Breast epithelium (tissue), 4 donors: ENCODE measurements at regions not wholly inside any gene's neighbourhood (a gene's known extent, or its start where the extent isn't known, plus 50 kb on each side); places are given as distances from the start of the nearest gene placed in this dataset.

Experiments
- DNase-seq, 2 donors: peaks; one replicate each; pipeline ENCODE4 v3.0.0-alpha.2; 2019; ENCODE audit warnings: low spot score in 2 of 2
- H3K27ac ChIP-seq, 2 donors: fragments of 200-600 bp; sonication (generic) in 1 of 2; one replicate each; pipeline ENCODE4 v1.5.1; 2016 to 2019; ENCODE audit warnings: mild to moderate bottlenecking in 1 of 2
- H3K27me3 ChIP-seq, 2 donors: fragments of 200-600 bp; sonication (generic) in 1 of 2; one replicate each; pipeline versions ENCODE4 v1.5.1 to v1.6.0; 2017 to 2019; ENCODE audit warnings: control low read depth in 1 of 2, mild to moderate bottlenecking in 1 of 2
- H3K36me3 ChIP-seq: fragments of 200-600 bp; one replicate; pipeline ENCODE4 v1.5.1; 2019
- H3K4me1 ChIP-seq, 2 donors: fragments of 200-600 bp; sonication (generic); one replicate each; pipeline ENCODE4 v1.5.1; 2016 to 2019; ENCODE audit warnings: control low read depth in 1 of 2
- H3K4me3 ChIP-seq, 3 donors: fragments of 200-600 bp; sonication (generic); 1 replicate in 2 of 3; 2 replicates in 1 of 3; pipeline ENCODE4 v1.5.1; 2016 to 2019; ENCODE audit warnings: mild to moderate bottlenecking in 3 of 3, moderate library complexity in 2 of 3
- H3K9me3 ChIP-seq, 2 donors: fragments of 200-600 bp; sonication (generic) in 1 of 2; one replicate each; pipeline ENCODE4 v1.5.1; 2016 to 2019; ENCODE audit warnings: control low read depth in 1 of 2
- CTCF ChIP-seq, 3 donors: fragments of 450-650 bp; IDR thresholded peaks; one replicate each; pipeline ENCODE4 v1.5.1; 2016 to 2017; ENCODE audit warnings: antibody characterized with exemption in 3 of 3, mild to moderate bottlenecking in 3 of 3, moderate library complexity in 3 of 3
- POLR2A ChIP-seq: fragments of 450-650 bp; IDR thresholded peaks from one replicate; pipeline ENCODE4 v1.6.1; 2016; ENCODE audit warnings: antibody characterized with exemption, mild to moderate bottlenecking, moderate library complexity
- POLR2AphosphoS5 ChIP-seq, 3 donors: sonication (generic); formaldehyde crosslinking; IDR thresholded peaks; one replicate each; pipeline ENCODE4 v1.6.1; 2017; ENCODE audit warnings: antibody characterized with exemption in 3 of 3
- intact Hi-C: fragments of 100-400 bp; cut with DNase I; formaldehyde crosslinking; loops from one replicate; pipeline ENCODE4 v1.15.1; 2023; ENCODE audit warnings: low total_unique reads

GRCh38 chr18:34126121-34126520 lies 98.6 kb downstream of the NOL4 start:
- no peak for TF ChIP-seq POLR2A
- no peak for TF ChIP-seq CTCF (IDR thresholded peaks at IDR 0.05)
- no peak for TF ChIP-seq POLR2AphosphoS5 (IDR thresholded peaks at IDR 0.05)
- no peaks in the 10 kb centered on the region for H3K9me3 ChIP-seq
- no peak overlapping the region for H3K4me3 ChIP-seq
- no peaks in the 10 kb centered on the region for H3K36me3 ChIP-seq
- H3K27ac ChIP-seq: no peak overlapping the region
- intact Hi-C loops: no loop called here
- no peaks in the 10 kb centered on the region for H3K4me1 ChIP-seq
- DNase-seq: no peak
- no peaks in the 10 kb centered on the region for H3K27me3 ChIP-seq

DNA sequence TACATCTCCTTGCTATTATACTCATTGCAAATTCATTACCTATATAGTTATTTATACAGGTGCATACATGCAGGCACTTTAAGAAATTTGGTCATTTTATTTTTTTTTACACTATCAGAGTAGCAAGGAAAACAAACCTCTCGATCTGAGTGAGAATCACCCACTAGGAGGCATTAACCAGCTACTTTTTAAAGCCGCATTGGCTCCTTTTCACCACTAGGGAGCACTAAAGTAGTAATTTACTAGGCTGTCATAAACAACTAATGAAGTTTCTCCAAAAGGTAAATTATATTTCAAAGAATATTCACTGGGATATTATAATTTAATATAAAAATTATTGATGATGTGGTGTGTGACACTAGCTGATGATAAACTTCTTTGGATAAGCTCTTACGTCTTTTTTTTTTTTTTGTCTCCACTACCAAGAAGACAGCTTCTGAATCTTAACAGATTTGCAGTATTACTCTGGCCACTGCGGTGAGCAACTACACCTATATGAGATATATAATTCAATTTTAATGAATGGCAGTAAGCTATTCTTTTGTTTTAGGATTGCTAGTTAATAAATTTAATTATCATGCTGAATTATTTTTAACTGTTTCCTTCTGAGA lies 101.9 kb downstream of the NOL4 start:
- no peak overlapping the region for H3K4me3 ChIP-seq
- DNase-seq: no peak
- TF ChIP-seq CTCF (IDR thresholded peaks at IDR 0.05): peak; percentile 33 to 74 (median 70)
- TF ChIP-seq POLR2AphosphoS5 (IDR thresholded peaks at IDR 0.05): no peak
- H3K27me3 ChIP-seq: no peaks in the 10 kb centered on the region
- H3K9me3 ChIP-seq: no peaks in the 10 kb centered on the region
- no peak overlapping the region for H3K27ac ChIP-seq
- no peaks in the 10 kb centered on the region for H3K36me3 ChIP-seq
- intact Hi-C loops: no loop called here
- H3K4me1 ChIP-seq: no peaks in the 10 kb centered on the region

- DNase-seq: no peak
- intact Hi-C loops: no loop called here
- Histone ChIP-seq H3K4me3 (no peak overlapping the region), H3K4me1 (no peaks in the 10 kb centered on the region), H3K27me3 (no peaks in the 10 kb centered on the region), H3K27ac (peak overlapping the region in 1 of 2 donors; percentile 45), H3K9me3 (no peaks in the 10 kb centered on the region), H3K36me3 (no peaks in the 10 kb centered on the region)
- no peak for TF ChIP-seq POLR2AphosphoS5 (IDR thresholded peaks at IDR 0.05)
Measured at GRCh38 chr18:34121200-34121721, 103.5 kb downstream of the NOL4 start.

DNA sequence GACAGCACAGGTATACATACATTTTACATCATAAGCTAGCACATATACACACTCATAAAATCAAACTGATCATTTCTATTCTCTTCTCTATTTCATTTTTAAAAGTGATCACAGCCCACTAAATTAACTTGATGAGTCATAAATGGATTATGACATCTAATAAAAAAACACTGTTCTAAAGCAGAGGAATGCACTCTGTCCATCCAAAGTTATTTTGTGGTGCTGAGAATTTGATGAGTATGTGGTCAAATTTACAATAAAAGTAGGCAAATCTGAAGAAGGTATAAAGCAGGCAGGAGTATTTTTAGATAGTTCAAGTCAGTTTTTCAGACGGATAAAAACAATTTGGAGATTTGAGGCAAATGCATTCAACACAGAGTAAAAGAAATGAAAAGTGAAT lies 104.4 kb downstream of the NOL4 start:
- Histone ChIP-seq H3K27ac (no peak overlapping the region), H3K27me3 (no peaks in the 10 kb centered on the region), H3K4me1 (no peaks in the 10 kb centered on the region), H3K36me3 (no peaks in the 10 kb centered on the region), H3K4me3 (no peak overlapping the region), H3K9me3 (no peaks in the 10 kb centered on the region)
- intact Hi-C loops: no loop called here
- TF ChIP-seq POLR2AphosphoS5 (IDR thresholded peaks at IDR 0.05) (no peak), CTCF (IDR thresholded peaks at IDR 0.05) (no peak), POLR2A (no peak)
- DNase-seq: no peak

DNA sequence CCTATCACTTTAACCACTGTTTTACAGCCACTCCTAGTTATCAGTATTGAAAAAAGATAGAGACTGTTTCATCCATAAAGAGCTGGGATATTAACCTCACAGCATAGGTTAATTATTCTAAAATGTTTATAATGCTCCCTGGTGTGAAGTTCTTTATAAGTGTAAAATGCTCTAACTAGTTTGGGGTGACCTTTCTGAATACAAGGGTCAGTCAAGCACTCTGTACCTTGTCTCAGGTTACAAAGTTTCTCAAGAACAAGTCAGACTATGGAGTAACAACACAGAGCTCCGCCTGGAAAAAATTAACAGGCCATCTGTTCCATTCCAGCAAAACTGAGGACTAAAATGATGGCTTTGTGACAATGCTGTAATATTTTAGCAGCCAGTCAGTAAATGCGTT lies 107.4 kb downstream of the NOL4 start:
- no peak overlapping the region for H3K27ac ChIP-seq
- no peaks in the 10 kb centered on the region for H3K4me1 ChIP-seq
- no peak overlapping the region for H3K4me3 ChIP-seq
- intact Hi-C loops: no loop called here
- no peak for DNase-seq
- no peak for TF ChIP-seq POLR2A
- no peak for TF ChIP-seq POLR2AphosphoS5 (IDR thresholded peaks at IDR 0.05)
- TF ChIP-seq CTCF (IDR thresholded peaks at IDR 0.05): no peak
- no peaks in the 10 kb centered on the region for H3K27me3 ChIP-seq
- no peaks in the 10 kb centered on the region for H3K36me3 ChIP-seq
- H3K9me3 ChIP-seq: no peaks in the 10 kb centered on the region
